ENCODE measurements at regions not wholly inside any gene's neighbourhood (a gene's known extent, or its start where the extent isn't known, plus 50 kb on each side); places are given as distances from the start of the nearest gene placed in this dataset.

DNA sequence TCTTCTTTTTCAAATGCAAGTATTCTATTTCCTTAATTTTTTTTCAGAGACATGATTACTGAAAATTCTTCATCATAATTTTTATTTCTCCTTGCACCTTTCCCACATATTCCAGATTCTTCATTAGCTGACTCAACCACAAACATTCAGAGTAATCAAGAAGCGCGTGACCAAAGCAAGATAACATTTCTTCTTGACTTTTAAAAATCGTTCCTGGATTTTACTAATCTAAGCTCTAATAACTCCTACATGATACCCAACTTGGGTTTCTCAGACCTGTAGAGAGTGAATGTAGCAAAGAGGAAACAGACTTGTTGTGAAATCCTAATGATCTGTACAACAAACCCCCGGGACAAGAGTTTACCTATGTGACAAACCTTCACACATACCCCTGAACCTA is 615.0 kb downstream of the TMA16 start:
- H3K18ac ChIP-seq (ENCODE audit: extremely low read depth, low read length), result no peak overlapping the region
- no peak overlapping the region for H3K4me3 ChIP-seq (ENCODE audit: extremely low read depth in 1 of 4, insufficient read depth in 2 of 4, low read depth in 3 of 4, low read length in 4 of 4)
- no peaks in the 10 kb centered on the region for H3K27me3 ChIP-seq (replicated peaks in 1 of 4; ENCODE audit: control insufficient read depth in 3 of 4, extremely low read depth in 1 of 4, insufficient read depth in 3 of 4, low read length in 3 of 4)
- 92% methylated on average over 4 of the region's 4 CpGs; no CpG with 5 or more reads in 1 of the 2 experiments for WGBS, 2 experiments (ENCODE audit: extremely low coverage in 1 of 2, insufficient coverage in 1 of 2, insufficient read length in 1 of 2, insufficient replicate concordance in 2 of 2, low coverage in 1 of 2, low lambda C conversion rate in 2 of 2, missing lambda C conversion rate in 1 of 2)
- no peak overlapping the region for H3K56ac ChIP-seq (replicated peaks; ENCODE audit: insufficient read length, low read depth, low read length)
- H3K9ac ChIP-seq (replicated peaks in 1 of 4; ENCODE audit: extremely low read depth in 1 of 4, low read depth in 3 of 4, low read length in 3 of 4), result no peak overlapping the region
- H4K5ac ChIP-seq (ENCODE audit: insufficient read length, low read depth, low read length), result no peak overlapping the region
- H3K27ac ChIP-seq (ENCODE audit: low read depth, low read length), result no peak overlapping the region
- H3K23ac ChIP-seq (ENCODE audit: insufficient read length), result no peak overlapping the region
- no peaks in the 10 kb centered on the region for H3K79me2 ChIP-seq (ENCODE audit: control insufficient read depth in 1 of 2, insufficient read depth in 2 of 2, low read length in 2 of 2)
- H3K9me3 ChIP-seq (ENCODE audit: insufficient read depth in 2 of 2, low read depth in 1 of 2, low read length in 1 of 2), result no peaks in the 10 kb centered on the region
- DNase-seq (ENCODE audit: low read depth in 1 of 2, low spot score in 2 of 2), result no peak
- H3K36me3 ChIP-seq (ENCODE audit: control insufficient read depth in 2 of 4, insufficient read depth in 4 of 4, low read length in 3 of 4), result no peaks in the 10 kb centered on the region
- no peak overlapping the region for H4K8ac ChIP-seq (ENCODE audit: extremely low read depth, insufficient read depth, low read length)
- H2BK20ac ChIP-seq (ENCODE audit: low read length), result no peak overlapping the region
- H2BK5ac ChIP-seq (ENCODE audit: low read depth, low read length), result no peak overlapping the region
- no peak overlapping the region for H2AK5ac ChIP-seq (ENCODE audit: low read depth, low read length)
- H2BK120ac ChIP-seq (replicated peaks; ENCODE audit: low read depth, low read length), result no peak overlapping the region
- no peak overlapping the region for H3K4me2 ChIP-seq (ENCODE audit: insufficient read depth in 1 of 2, low read depth in 2 of 2, low read length in 2 of 2)
- H3K14ac ChIP-seq (ENCODE audit: insufficient read length), result no peak overlapping the region
- H3K79me1 ChIP-seq (ENCODE audit: low read depth, low read length), result no peaks in the 10 kb centered on the region
- H2BK15ac ChIP-seq (ENCODE audit: low read length), result no peak overlapping the region
- no peaks in the 10 kb centered on the region for H4K20me1 ChIP-seq (replicated peaks in 1 of 2; ENCODE audit: control insufficient read depth in 1 of 2, insufficient read depth in 2 of 2, low read length in 2 of 2)
- ChIA-PET CTCF (ENCODE audit: partially characterized antibody) (no interaction called here), POLR2A (ENCODE audit: partially characterized antibody) (no interaction called here)
- peaks cover 0 to 4% (median 0%) of the 10 kb centered on the region in 4 experiments; a peak in 1 of 7 replicates for H3K4me1 ChIP-seq (replicated peaks in 1 of 4; ENCODE audit: control insufficient read depth in 3 of 4, insufficient read depth in 4 of 4, low read length in 3 of 4)
- H3K23me2 ChIP-seq (ENCODE audit: low read depth, low read length), result no peaks in the 10 kb centered on the region
- H2AFZ ChIP-seq (ENCODE audit: low read length), result no peak overlapping the region
- no peak overlapping the region for H3K4ac ChIP-seq (replicated peaks; ENCODE audit: insufficient read length, low read depth, low read length)
- no peak for FAIRE-seq
- H2BK12ac ChIP-seq (ENCODE audit: low read depth, low read length), result no peak overlapping the region
- no peak for TF ChIP-seq SP2 (IDR thresholded peaks at IDR 0.05; ENCODE audit: low read length)
- TF ChIP-seq JUN (IDR thresholded peaks at IDR 0.05; ENCODE audit: low read depth, low read length), result no peak
- TF ChIP-seq SIX5 (IDR thresholded peaks at IDR 0.05; ENCODE audit: low read depth, low read length), result no peak
- TF ChIP-seq, protein P1, sequence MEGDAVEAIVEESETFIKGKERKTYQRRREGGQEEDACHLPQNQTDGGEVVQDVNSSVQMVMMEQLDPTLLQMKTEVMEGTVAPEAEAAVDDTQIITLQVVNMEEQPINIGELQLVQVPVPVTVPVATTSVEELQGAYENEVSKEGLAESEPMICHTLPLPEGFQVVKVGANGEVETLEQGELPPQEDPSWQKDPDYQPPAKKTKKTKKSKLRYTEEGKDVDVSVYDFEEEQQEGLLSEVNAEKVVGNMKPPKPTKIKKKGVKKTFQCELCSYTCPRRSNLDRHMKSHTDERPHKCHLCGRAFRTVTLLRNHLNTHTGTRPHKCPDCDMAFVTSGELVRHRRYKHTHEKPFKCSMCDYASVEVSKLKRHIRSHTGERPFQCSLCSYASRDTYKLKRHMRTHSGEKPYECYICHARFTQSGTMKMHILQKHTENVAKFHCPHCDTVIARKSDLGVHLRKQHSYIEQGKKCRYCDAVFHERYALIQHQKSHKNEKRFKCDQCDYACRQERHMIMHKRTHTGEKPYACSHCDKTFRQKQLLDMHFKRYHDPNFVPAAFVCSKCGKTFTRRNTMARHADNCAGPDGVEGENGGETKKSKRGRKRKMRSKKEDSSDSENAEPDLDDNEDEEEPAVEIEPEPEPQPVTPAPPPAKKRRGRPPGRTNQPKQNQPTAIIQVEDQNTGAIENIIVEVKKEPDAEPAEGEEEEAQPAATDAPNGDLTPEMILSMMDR (IDR thresholded peaks at IDR 0.05; ENCODE audit: control extremely low read depth in 1 of 3, insufficient read depth in 1 of 3, low read depth in 1 of 3, low read length in 3 of 3), result no peak
- TF ChIP-seq EZH2 (IDR thresholded peaks at IDR 0.05; ENCODE audit: low read depth, low read length, severe bottlenecking), result no peak
- no peak for TF ChIP-seq PHF8 (conservative IDR thresholded peaks at IDR 0.05; ENCODE audit: low read depth, low read length)
- no peak overlapping the region for H4K91ac ChIP-seq (replicated peaks; ENCODE audit: insufficient read length, low read length)

All from H1 (cell line).